ENCODE measurements at regions not wholly inside any gene's neighbourhood (a gene's known extent, or its start where the extent isn't known, plus 50 kb on each side); places are given as distances from the start of the nearest gene placed in this dataset.

DNA sequence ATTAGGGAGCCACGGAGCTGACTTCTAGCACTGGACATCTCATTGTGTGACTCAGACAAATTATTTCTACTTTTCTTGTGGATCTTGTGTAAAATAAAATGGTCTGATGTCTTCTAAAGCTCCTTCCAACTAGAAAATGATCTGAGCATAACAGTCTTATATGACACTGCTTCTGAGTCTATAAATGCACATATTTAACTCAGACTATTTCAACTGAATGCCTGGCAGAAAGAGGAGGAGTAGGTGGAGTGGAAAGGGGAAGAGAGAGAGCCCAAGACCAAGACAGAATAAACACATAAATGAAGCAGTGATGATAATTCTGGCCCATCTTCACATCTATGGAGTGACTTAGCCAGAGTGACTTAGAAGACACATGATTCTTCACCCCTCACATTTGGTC lies 162.3 kb upstream of the PDZRN3 start:
- Histone ChIP-seq H3K4me2 (ENCODE audit: low read length) (no peak overlapping the region), H3K9me3 (ENCODE audit: control insufficient read depth, insufficient read depth, low read length) (no peaks in the 10 kb centered on the region), H3K9me2 (replicated peaks; ENCODE audit: control insufficient read depth, low read length) (no peaks in the 10 kb centered on the region), H3K79me2 (ENCODE audit: control insufficient read depth, low read length) (no peaks in the 10 kb centered on the region), H3K4me3 (ENCODE audit: low read length) (no peak overlapping the region), H4K20me1 (ENCODE audit: control insufficient read depth, insufficient read depth, low read depth, low read length) (no peaks in the 10 kb centered on the region), H3F3A (ENCODE audit: control insufficient read depth, insufficient read depth) (no peaks in the 10 kb centered on the region), H3K27ac (ENCODE audit: low read depth, low read length) (no peak overlapping the region), H3K36me3 (ENCODE audit: control insufficient read depth, low read length) (no peaks in the 10 kb centered on the region), H3K4me1 (ENCODE audit: control insufficient read depth, low read length) (no peaks in the 10 kb centered on the region), H3K27me3 (ENCODE audit: control insufficient read depth, low read length) (no peaks in the 10 kb centered on the region)
- TF ChIP-seq, protein P1, sequence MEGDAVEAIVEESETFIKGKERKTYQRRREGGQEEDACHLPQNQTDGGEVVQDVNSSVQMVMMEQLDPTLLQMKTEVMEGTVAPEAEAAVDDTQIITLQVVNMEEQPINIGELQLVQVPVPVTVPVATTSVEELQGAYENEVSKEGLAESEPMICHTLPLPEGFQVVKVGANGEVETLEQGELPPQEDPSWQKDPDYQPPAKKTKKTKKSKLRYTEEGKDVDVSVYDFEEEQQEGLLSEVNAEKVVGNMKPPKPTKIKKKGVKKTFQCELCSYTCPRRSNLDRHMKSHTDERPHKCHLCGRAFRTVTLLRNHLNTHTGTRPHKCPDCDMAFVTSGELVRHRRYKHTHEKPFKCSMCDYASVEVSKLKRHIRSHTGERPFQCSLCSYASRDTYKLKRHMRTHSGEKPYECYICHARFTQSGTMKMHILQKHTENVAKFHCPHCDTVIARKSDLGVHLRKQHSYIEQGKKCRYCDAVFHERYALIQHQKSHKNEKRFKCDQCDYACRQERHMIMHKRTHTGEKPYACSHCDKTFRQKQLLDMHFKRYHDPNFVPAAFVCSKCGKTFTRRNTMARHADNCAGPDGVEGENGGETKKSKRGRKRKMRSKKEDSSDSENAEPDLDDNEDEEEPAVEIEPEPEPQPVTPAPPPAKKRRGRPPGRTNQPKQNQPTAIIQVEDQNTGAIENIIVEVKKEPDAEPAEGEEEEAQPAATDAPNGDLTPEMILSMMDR (IDR thresholded peaks at IDR 0.05; ENCODE audit: low read depth, low read length, poor library complexity, severe bottlenecking), result no peak
- TF ChIP-seq EZH2phosphoT487 (IDR thresholded peaks at IDR 0.05; ENCODE audit: borderline replicate concordance, low read length), result no peak

DNA sequence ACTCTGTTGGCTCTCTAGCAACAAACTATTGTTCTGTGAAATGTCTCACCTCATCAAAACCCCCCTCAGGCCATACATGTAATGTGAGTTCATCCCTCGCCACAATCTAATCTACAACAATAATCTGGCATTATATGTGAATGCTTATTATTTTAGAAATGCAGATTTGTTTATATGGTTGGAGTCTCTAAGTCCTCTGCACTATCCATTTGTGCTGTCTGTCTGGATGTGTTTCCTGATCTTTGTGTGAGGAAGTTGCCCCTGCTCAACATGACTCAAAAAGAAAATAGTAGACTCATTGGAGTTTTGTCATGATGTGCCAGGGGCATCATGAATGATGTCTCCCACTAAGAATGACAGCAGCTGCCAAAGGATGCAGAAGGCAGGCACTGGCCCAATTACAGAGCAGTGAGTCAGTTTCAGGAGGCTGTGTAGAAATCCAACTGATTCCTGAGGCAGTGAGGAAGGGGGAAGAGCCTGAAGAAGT lies 161.6 kb upstream of the PDZRN3 start:
- Histone ChIP-seq H3K36me3 (ENCODE audit: control insufficient read depth, low read length) (no peaks in the 10 kb centered on the region), H4K20me1 (ENCODE audit: control insufficient read depth, insufficient read depth, low read depth, low read length) (no peaks in the 10 kb centered on the region), H3K9me3 (ENCODE audit: control insufficient read depth, insufficient read depth, low read length) (no peaks in the 10 kb centered on the region), H3K9me2 (replicated peaks; ENCODE audit: control insufficient read depth, low read length) (no peaks in the 10 kb centered on the region), H3K27me3 (ENCODE audit: control insufficient read depth, low read length) (no peaks in the 10 kb centered on the region), H3K4me1 (ENCODE audit: control insufficient read depth, low read length) (no peaks in the 10 kb centered on the region), H3K4me2 (ENCODE audit: low read length) (no peak overlapping the region), H3K4me3 (ENCODE audit: low read length) (no peak overlapping the region), H3F3A (ENCODE audit: control insufficient read depth, insufficient read depth) (no peaks in the 10 kb centered on the region), H3K27ac (ENCODE audit: low read depth, low read length) (no peak overlapping the region), H3K79me2 (ENCODE audit: control insufficient read depth, low read length) (no peaks in the 10 kb centered on the region)
- no peak for TF ChIP-seq EZH2phosphoT487 (IDR thresholded peaks at IDR 0.05; ENCODE audit: borderline replicate concordance, low read length)
- TF ChIP-seq, protein P1 (IDR thresholded peaks at IDR 0.05; ENCODE audit: low read depth, low read length, poor library complexity, severe bottlenecking), result no peak

DNA sequence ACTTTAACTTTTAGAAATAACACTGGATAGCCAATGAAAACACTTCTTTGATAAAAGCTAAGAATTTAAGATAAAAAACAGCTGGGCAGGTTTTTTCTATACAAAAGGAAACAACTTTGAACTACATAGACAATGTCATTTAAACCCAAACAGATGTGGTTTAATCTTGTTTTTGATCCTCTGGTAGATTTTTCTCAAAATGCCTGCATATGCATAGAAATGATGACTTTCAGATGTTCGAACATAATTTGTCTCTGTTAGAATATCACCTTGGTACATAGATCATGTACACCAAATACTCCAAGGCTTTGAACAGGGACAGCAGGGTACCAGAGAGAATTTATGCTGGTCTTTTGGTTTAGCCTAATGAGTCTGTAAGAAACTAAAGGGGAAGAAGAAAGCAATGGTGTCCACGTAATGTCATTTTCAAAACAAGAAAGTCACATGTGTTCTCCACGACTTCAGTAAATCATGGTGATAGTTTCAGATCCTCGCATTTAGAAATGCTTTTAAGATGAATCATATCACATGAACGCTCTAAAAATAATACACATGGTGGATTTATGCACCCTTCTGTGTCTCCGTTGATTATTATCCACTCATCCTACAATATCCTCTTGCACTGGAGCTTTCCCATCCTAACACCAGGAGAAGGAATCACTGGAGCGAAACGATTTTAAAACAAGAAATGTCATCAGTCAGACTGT lies 160.1 kb upstream of the PDZRN3 start:
- no peak overlapping the region for H3K4me3 ChIP-seq (ENCODE audit: low read length)
- H3K79me2 ChIP-seq (ENCODE audit: control insufficient read depth, low read length), result no peaks in the 10 kb centered on the region
- no peaks in the 10 kb centered on the region for H3K36me3 ChIP-seq (ENCODE audit: control insufficient read depth, low read length)
- no peak overlapping the region for H3K4me2 ChIP-seq (ENCODE audit: low read length)
- no peaks in the 10 kb centered on the region for H4K20me1 ChIP-seq (ENCODE audit: control insufficient read depth, insufficient read depth, low read depth, low read length)
- H3K27me3 ChIP-seq (ENCODE audit: control insufficient read depth, low read length), result no peaks in the 10 kb centered on the region
- H3K4me1 ChIP-seq (ENCODE audit: control insufficient read depth, low read length), result no peaks in the 10 kb centered on the region
- TF ChIP-seq, protein P1 (IDR thresholded peaks at IDR 0.05; ENCODE audit: low read depth, low read length, poor library complexity, severe bottlenecking), result no peak
- no peak for TF ChIP-seq EZH2phosphoT487 (IDR thresholded peaks at IDR 0.05; ENCODE audit: borderline replicate concordance, low read length)
- H3K9me2 ChIP-seq (replicated peaks; ENCODE audit: control insufficient read depth, low read length), result no peaks in the 10 kb centered on the region
- no peak overlapping the region for H3K27ac ChIP-seq (ENCODE audit: low read depth, low read length)
- H3F3A ChIP-seq (ENCODE audit: control insufficient read depth, insufficient read depth), result no peaks in the 10 kb centered on the region
- no peaks in the 10 kb centered on the region for H3K9me3 ChIP-seq (ENCODE audit: control insufficient read depth, insufficient read depth, low read length)
